GM18867 (cell line): ENCODE measurements at regions not wholly inside any gene's neighbourhood (a gene's known extent, or its start where the extent isn't known, plus 50 kb on each side); places are given as distances from the start of the nearest gene placed in this dataset.

ENCODE experiments used
- ATAC-seq: cut with Tn5 transposase; IDR thresholded peaks from one replicate; pipeline ENCODE4 v1.9.1; 2021; ENCODE audit warnings: mild to moderate bottlenecking, moderate library complexity; ENCODE audit not compliant: unreplicated experiment

GRCh38 chr2:149733936-149734685 is 146.5 kb upstream of the MMADHC start:
- ATAC-seq = no peak

- no peak for ATAC-seq
Observed at GRCh38 chr2:149732730-149733290, 145.2 kb upstream of the MMADHC start.

- ATAC-seq = no peak
Observed at GRCh38 chr2:149732001-149732685, 144.6 kb upstream of the MMADHC start.

- no peak for ATAC-seq
Observed at GRCh38 chr2:149731079-149731478, 143.5 kb upstream of the MMADHC start.

- ATAC-seq = no peak
Observed at GRCh38 chr2:149729586-149729985, 142.0 kb upstream of the MMADHC start.

GRCh38 chr2:149727927-149728326 is 140.4 kb upstream of the MMADHC start:
- ATAC-seq = no peak

GRCh38 chr2:149725234-149725633 is 137.7 kb upstream of the MMADHC start:
- ATAC-seq = no peak

GRCh38 chr2:149724091-149724490 is 136.5 kb upstream of the MMADHC start:
- no peak for ATAC-seq

GRCh38 chr2:149720615-149721014 is 133.0 kb upstream of the MMADHC start:
- ATAC-seq = no peak

GRCh38 chr2:149719695-149720094 is 132.1 kb upstream of the MMADHC start:
- no peak for ATAC-seq

- no peak for ATAC-seq
Observed at GRCh38 chr2:149716687-149717086, 129.1 kb upstream of the MMADHC start.

GRCh38 chr2:149715894-149716293 is 128.3 kb upstream of the MMADHC start:
- ATAC-seq = no peak

- peak; percentile 71 for ATAC-seq
Observed at GRCh38 chr2:149715005-149715592, 127.5 kb upstream of the MMADHC start.

- ATAC-seq = no peak
Observed at GRCh38 chr2:149709496-149710263, 122.1 kb upstream of the MMADHC start.

GRCh38 chr2:149703281-149703680 is 115.7 kb upstream of the MMADHC start:
- no peak for ATAC-seq

GRCh38 chr2:149702571-149702970 is 115.0 kb upstream of the MMADHC start:
- ATAC-seq = no peak

GRCh38 chr2:149701241-149701640 is 113.7 kb upstream of the MMADHC start:
- no peak for ATAC-seq

GRCh38 chr2:149692961-149693396 is 105.4 kb upstream of the MMADHC start:
- ATAC-seq = no peak

GRCh38 chr2:149690825-149691224 is 103.2 kb upstream of the MMADHC start:
- no peak for ATAC-seq

- ATAC-seq = no peak
Observed at GRCh38 chr2:149687052-149687427, 99.5 kb upstream of the MMADHC start.
